ENCODE measurements at regions not wholly inside any gene's neighbourhood (a gene's known extent, or its start where the extent isn't known, plus 50 kb on each side); places are given as distances from the start of the nearest gene placed in this dataset.

- Histone ChIP-seq H2AFZ (ENCODE audit: low read depth) (no peak overlapping the region), H3K9me2 (no peaks in the 10 kb centered on the region), H3K27me3 (ENCODE audit: insufficient read depth) (no peaks in the 10 kb centered on the region), H3F3A (replicated peaks; ENCODE audit: insufficient read depth) (no peaks in the 10 kb centered on the region), H3K9me3 (no peaks in the 10 kb centered on the region), H3K4me2 (no peak overlapping the region), H3K4me1 (ENCODE audit: control insufficient read depth in 1 of 2, insufficient read depth in 2 of 2, low read depth in 1 of 2, low read length in 1 of 2) (no peaks in the 10 kb centered on the region), H3K79me2 (ENCODE audit: insufficient read depth) (no peaks in the 10 kb centered on the region), H3K27ac (ENCODE audit: low read depth in 2 of 2, low read length in 1 of 2) (no peak overlapping the region), H3K36me3 (replicated peaks in 1 of 2; ENCODE audit: control insufficient read depth in 1 of 2, insufficient read depth in 2 of 2, low read length in 1 of 2) (no peaks in the 10 kb centered on the region), H3K4me3 (ENCODE audit: low read depth in 2 of 2, low read length in 1 of 2) (no peak overlapping the region), H3K9ac (no peak overlapping the region), H4K20me1 (ENCODE audit: insufficient read depth) (no peaks in the 10 kb centered on the region)
- CTCF ChIA-PET = interaction anchor here (1.2 kb wide), 1 partner anchor 12 kb away, joined by 3 read pairs; no protein-coding TSS in a partner anchor
- no peak for TF ChIP-seq NRF1 (IDR thresholded peaks at IDR 0.05; ENCODE audit: low read depth, low read length)
- no peak for TF ChIP-seq GABPA (IDR thresholded peaks at IDR 0.05; ENCODE audit: low read depth)
- no peak for TF ChIP-seq USF1 (IDR thresholded peaks at IDR 0.05; ENCODE audit: borderline replicate concordance, low read depth)
- no peak for TF ChIP-seq MXI1 (IDR thresholded peaks at IDR 0.05; ENCODE audit: low read depth, low read length)
- TF ChIP-seq, protein P1, sequence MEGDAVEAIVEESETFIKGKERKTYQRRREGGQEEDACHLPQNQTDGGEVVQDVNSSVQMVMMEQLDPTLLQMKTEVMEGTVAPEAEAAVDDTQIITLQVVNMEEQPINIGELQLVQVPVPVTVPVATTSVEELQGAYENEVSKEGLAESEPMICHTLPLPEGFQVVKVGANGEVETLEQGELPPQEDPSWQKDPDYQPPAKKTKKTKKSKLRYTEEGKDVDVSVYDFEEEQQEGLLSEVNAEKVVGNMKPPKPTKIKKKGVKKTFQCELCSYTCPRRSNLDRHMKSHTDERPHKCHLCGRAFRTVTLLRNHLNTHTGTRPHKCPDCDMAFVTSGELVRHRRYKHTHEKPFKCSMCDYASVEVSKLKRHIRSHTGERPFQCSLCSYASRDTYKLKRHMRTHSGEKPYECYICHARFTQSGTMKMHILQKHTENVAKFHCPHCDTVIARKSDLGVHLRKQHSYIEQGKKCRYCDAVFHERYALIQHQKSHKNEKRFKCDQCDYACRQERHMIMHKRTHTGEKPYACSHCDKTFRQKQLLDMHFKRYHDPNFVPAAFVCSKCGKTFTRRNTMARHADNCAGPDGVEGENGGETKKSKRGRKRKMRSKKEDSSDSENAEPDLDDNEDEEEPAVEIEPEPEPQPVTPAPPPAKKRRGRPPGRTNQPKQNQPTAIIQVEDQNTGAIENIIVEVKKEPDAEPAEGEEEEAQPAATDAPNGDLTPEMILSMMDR (IDR thresholded peaks at IDR 0.05) = no peak
- TF ChIP-seq JUND (IDR thresholded peaks at IDR 0.05) = no peak
- no peak for TF ChIP-seq SMC3 (IDR thresholded peaks at IDR 0.05; ENCODE audit: low read depth, low read length)
- no peak for TF ChIP-seq MEF2A (IDR thresholded peaks at IDR 0.05; ENCODE audit: borderline replicate concordance, low read depth)
- TF ChIP-seq MAX (IDR thresholded peaks at IDR 0.05; ENCODE audit: low read depth) = no peak
- POLR2A ChIA-PET = no interaction called here
- no peak for DNase-seq
- WGBS (ENCODE audit: low lambda C conversion rate) = 3% methylated on average over 4 of the region's 4 CpGs
Measured at GRCh38 chr14:98161356-98161755, 1110.6 kb downstream of the BCL11B start.

DNA sequence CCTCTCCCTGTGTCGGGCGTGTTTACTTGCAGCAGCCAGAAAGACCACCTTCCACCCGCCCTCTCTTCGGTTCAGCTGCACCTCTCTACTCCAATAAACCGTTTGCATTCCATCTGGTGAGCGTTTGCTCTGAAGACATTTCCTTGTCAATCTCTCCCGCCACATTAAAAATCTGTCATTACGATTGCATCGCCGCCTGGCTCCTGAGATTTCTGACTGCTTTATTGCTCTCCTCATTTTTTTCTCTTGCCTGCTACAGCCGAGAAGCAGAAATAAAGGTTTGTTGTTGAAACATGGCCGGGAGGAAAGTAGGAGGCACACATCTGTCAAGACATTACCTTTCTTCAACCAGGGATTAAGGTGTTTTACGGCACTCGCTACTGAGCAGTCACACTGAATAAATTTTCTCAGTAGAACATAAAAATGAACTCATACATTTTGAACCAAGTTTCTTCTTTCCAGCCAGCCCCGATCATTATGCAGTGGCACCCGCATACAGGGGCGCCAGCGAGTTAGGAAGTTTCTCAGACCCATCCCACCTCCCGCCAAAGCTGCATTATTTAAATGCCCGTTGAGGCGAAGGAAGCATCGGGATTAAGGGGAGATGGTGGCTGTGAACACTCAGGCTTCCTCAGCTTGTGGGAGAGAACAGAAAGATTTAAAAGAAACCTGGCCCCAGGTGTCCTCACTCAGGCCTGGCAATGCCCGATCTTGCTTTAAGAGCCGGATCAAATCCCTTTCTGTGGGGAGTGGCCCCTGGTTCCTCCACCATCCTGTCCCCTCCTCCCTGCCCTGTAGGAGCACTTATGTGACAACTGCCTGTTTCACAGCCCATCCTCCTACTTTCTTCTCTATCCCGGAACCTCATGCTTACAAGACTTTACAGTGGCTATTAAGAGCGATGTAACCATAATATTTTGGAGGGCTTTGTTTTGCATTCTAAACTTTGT, 1108.9 kb downstream of the BCL11B start:
- H3K27me3 ChIP-seq (ENCODE audit: insufficient read depth) = no peaks in the 10 kb centered on the region
- H3K4me2 ChIP-seq = no peak overlapping the region
- no peaks in the 10 kb centered on the region for H3K4me1 ChIP-seq (ENCODE audit: control insufficient read depth in 1 of 2, insufficient read depth in 2 of 2, low read depth in 1 of 2, low read length in 1 of 2)
- ChIA-PET POLR2A (no interaction called here), CTCF (no interaction called here)
- H3K9me3 ChIP-seq = no peaks in the 10 kb centered on the region
- no peaks in the 10 kb centered on the region for H3K79me2 ChIP-seq (ENCODE audit: insufficient read depth)
- H3K27ac ChIP-seq (ENCODE audit: low read depth in 2 of 2, low read length in 1 of 2) = no peak overlapping the region
- H3K9ac ChIP-seq = no peak overlapping the region
- no peak overlapping the region for H2AFZ ChIP-seq (ENCODE audit: low read depth)
- 2% methylated on average over 26 of the region's 26 CpGs for WGBS (ENCODE audit: low lambda C conversion rate)
- DNase-seq = no peak
- no peaks in the 10 kb centered on the region for H4K20me1 ChIP-seq (ENCODE audit: insufficient read depth)
- H3K36me3 ChIP-seq (replicated peaks in 1 of 2; ENCODE audit: control insufficient read depth in 1 of 2, insufficient read depth in 2 of 2, low read length in 1 of 2) = no peaks in the 10 kb centered on the region
- H3F3A ChIP-seq (replicated peaks; ENCODE audit: insufficient read depth) = no peaks in the 10 kb centered on the region
- no peak overlapping the region for H3K4me3 ChIP-seq (ENCODE audit: low read depth in 2 of 2, low read length in 1 of 2)
- H3K9me2 ChIP-seq = no peaks in the 10 kb centered on the region
- TF ChIP-seq ELF1 (IDR thresholded peaks at IDR 0.05) = no peak
- TF ChIP-seq JUND (IDR thresholded peaks at IDR 0.05) = no peak
- TF ChIP-seq RXRA (IDR thresholded peaks at IDR 0.05; ENCODE audit: borderline replicate concordance, low read depth) = no peak
- TF ChIP-seq POLR2AphosphoS5 (IDR thresholded peaks at IDR 0.05; ENCODE audit: low read depth, low read length) = no peak
- no peak for TF ChIP-seq GABPA (IDR thresholded peaks at IDR 0.05; ENCODE audit: low read depth)
- no peak for TF ChIP-seq CHD2 (IDR thresholded peaks at IDR 0.05; ENCODE audit: low read length, partially characterized antibody)
- TF ChIP-seq MEF2A (IDR thresholded peaks at IDR 0.05; ENCODE audit: borderline replicate concordance, low read depth) = no peak
- no peak for TF ChIP-seq EP300 (IDR thresholded peaks at IDR 0.05; ENCODE audit: borderline replicate concordance in 1 of 2, low read depth in 1 of 2, low read length in 1 of 2)
- TF ChIP-seq TEAD4 (IDR thresholded peaks at IDR 0.05; ENCODE audit: borderline replicate concordance, insufficient read depth) = no peak
- no peak for TF ChIP-seq REST (IDR thresholded peaks at IDR 0.05; ENCODE audit: low read depth, low read length)
- TF ChIP-seq NFIC (IDR thresholded peaks at IDR 0.05; ENCODE audit: borderline replicate concordance) = no peak
- no peak for TF ChIP-seq PBX3 (IDR thresholded peaks at IDR 0.05)
- no peak for TF ChIP-seq MAX (IDR thresholded peaks at IDR 0.05; ENCODE audit: low read depth)

Data from SK-N-SH (cell line).